ENCODE measurements at regions not wholly inside any gene's neighbourhood (a gene's known extent, or its start where the extent isn't known, plus 50 kb on each side); places are given as distances from the start of the nearest gene placed in this dataset.

GRCh38 chr6:170177772-170178560, 112.9 kb downstream of the DLL1 start:
- peak overlapping the region; percentile 67 for H3K27ac ChIP-seq
- TF ChIP-seq CTCF (conservative IDR thresholded peaks at IDR 0.05), result no peak

- no peak for TF ChIP-seq CTCF (conservative IDR thresholded peaks at IDR 0.05)
- H3K27ac ChIP-seq, result peak overlapping the region; percentile 67; the same call in 1 of the 2 replicates
Observed at GRCh38 chr6:170176898-170177771, 113.7 kb downstream of the DLL1 start.

- H3K27ac ChIP-seq, result peak overlapping the region; percentile 54; the same call in 1 of the 2 replicates
- no peak for TF ChIP-seq CTCF (conservative IDR thresholded peaks at IDR 0.05)
Observed at GRCh38 chr6:170176136-170176897, 114.6 kb downstream of the DLL1 start.

- no peak overlapping the region for H3K27ac ChIP-seq
- no peak for TF ChIP-seq CTCF (conservative IDR thresholded peaks at IDR 0.05)
Observed at GRCh38 chr6:170175644-170176135, 115.2 kb downstream of the DLL1 start.

- no peak overlapping the region for H3K27ac ChIP-seq
- TF ChIP-seq CTCF (conservative IDR thresholded peaks at IDR 0.05), result no peak
Observed at GRCh38 chr6:170174771-170175643, 115.9 kb downstream of the DLL1 start.

- no peak overlapping the region for H3K27ac ChIP-seq
- no peak for TF ChIP-seq CTCF (conservative IDR thresholded peaks at IDR 0.05)
Observed at GRCh38 chr6:170174124-170174770, 116.6 kb downstream of the DLL1 start.
